HG03045 (cell line): ENCODE measurements at regions not wholly inside any gene's neighbourhood (a gene's known extent, or its start where the extent isn't known, plus 50 kb on each side); places are given as distances from the start of the nearest gene placed in this dataset.

Experiments
- ATAC-seq: cut with Tn5 transposase; IDR thresholded peaks from one replicate; pipeline ENCODE4 v1.9.1; 2021; ENCODE audit warnings: mild to moderate bottlenecking, moderate library complexity; ENCODE audit not compliant: unreplicated experiment

DNA sequence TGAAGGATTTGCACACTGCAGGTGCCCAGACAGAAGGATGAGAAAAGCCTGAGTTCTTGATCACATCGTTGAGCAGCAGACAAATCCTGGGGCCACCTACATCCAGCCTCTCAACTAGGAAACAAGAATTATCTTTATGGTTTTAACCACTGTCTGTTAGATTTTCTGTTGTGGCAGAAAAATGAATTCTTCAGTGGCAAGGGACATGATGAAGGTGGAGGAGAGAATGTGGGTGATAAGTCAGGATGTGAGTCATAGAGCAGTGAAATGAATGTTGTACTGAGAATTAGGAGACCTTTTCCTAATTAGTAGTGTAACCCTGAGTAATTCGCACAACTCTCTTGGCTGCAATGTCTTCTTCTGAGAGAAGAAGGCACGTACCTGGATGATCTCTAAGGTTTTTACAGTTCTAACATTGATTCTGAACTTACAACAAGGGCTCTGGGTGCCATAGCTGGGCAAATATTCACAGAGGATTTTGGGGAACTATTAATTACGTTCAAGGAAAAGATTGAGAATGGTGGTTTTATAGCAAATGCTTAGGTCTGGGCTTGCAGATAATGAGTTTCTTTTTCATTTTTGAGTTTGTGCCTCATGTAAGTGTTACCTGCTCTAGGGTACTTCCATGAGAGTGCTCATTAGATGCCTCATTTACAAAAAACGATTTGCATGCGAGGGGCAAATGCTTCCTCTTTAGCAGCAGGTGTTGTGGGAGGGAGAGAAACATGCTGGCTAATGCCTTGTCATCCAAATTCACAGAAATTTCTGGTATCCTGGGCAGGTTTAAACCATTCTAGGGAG is 111.0 kb upstream of the KL start:
- ATAC-seq = peak; percentile 73

DNA sequence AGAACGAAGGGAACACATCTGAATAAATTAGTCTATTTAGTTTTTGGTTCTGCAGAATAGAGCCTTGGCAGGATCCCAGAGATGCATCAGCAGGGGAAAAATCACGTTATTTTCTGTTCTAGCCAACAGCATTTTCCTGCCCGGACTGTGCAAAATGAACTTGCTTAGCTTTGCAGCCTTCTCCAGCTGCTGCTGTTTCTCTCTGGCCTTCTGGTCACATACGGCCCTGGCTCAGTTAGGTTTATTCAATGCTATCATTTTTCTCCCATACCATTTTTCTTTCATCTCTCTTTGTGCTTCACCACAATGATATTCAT is 110.4 kb upstream of the KL start:
- no peak for ATAC-seq

DNA sequence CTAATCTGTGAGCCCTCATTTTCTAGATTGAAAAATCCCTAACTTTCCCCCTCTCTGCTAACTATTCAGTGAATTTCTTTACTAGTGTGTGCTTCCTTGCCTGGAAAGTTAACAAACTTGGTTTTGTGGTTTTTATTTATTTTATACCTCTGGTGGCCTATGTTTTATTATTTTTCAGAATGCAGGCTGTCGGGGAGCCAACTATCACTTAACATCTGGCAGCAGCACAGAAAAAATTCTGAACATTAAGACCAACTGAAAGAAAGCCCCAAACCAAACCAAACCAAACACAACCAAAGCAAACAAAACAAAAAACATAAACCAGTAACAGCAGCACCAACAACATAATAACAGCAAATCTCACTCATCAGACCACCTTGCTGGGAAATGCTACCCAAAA is 109.0 kb upstream of the KL start:
- no peak for ATAC-seq

DNA sequence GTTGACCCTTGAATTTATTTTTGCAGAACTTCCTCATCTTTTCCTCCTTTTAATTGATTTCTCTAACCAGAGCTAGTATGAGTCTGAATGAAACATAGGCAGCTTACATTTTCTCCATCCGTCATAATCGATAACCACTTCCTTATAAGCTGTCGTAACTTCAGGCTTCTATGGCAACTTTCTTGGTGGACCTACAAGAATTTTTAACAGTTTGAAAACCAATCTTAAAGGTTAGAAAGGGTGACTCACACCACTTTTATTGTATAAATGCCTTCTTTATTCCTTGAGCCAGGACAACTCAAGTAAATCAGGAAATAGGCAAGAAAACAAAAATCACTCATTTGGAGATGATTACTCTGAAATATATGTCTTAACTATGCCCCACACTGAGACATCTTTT is 105.7 kb upstream of the KL start:
- ATAC-seq = no peak

DNA sequence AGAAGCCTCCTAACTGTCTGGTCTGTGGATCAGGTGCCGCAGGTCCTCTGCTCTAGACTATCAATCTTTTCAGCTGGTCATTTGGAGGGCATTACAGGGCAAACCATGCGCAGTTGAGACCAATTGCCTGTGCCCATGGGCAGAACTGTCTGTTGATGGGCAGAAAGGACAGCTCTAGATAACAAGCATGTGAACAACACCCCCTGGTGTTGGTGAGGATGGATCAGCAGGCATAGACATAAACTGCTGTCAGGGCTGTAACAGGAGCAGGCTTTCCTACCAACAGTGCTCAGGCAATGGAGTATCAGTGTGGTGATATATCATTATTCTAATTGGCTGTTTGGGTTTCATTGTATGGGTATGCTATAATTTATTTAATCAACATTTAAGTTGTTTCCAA is 104.7 kb upstream of the KL start:
- no peak for ATAC-seq

DNA sequence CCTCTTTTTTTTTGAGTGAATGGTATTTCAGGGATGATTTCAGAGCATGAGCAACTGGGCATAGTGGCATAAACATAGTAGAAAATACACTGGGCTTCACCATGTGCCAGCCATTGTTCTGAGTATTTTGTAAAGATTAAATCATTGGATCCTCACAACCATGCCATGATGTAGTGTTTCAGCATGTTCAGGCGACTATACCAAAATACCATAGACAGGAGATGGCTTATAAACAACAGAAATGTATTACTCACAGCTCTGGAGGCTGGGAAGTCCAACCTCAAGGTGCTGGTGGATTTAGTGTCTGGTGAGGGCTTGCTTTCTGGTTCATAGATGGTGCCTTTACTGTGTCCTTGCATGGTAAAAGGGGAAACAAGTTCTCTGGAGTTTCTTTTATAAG is 101.5 kb upstream of the KL start:
- no peak for ATAC-seq

DNA sequence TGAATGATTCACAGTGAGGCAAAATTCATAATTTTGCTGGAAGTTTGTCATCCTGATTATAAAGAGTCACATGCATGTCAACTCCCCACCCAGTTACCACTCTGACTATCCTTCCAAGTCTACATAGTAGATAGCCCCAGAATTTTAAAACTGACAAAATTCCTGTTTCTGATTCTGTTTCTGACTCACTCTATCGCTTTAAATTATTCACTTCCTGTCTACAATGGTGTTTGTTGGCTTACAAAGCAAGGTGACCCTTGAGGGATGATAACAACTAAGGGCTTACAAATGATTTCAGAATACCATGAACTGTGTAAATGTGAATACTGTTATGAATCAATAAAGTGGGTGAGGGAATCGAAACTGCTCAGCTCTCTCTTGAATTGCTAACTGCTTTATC is 98.7 kb upstream of the KL start:
- no peak for ATAC-seq

DNA sequence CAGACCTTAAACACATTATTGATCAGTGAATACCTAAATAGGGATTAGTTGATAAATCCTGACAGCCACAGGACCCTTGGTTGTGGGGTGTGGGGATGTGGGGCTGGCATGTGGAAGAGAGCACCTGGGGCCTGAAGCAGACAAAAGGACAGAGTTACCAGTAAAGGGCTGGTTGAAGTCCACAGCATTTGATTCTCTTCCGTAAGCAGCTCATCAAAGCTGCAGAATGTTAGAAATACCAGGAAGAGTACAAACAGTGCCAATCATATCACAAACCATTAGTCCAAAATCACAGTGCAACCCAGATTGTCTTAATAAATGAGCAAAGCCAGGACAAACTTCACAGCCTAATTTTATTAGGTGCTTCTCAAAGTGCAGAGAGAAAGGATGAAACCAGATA is 92.5 kb upstream of the KL start:
- ATAC-seq = no peak

DNA sequence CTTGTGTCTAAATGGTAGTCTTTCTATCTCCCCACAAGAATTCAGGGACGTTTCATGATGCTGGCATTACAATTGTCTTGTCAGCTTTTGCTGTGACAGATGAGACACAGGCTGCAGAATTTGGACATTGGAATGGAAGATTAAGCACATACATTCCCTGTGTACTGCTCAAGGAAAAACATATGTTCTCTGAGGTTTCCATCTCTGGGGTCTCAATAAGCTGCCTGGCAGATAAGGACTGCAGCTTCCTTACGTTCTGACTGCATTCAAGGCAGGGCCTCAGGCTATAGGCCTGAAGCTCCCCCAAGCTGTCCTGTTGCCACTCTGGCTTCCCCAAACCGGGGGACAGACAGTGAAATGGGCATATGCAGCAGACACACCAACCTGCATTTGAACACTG is 91.3 kb upstream of the KL start:
- ATAC-seq = no peak

DNA sequence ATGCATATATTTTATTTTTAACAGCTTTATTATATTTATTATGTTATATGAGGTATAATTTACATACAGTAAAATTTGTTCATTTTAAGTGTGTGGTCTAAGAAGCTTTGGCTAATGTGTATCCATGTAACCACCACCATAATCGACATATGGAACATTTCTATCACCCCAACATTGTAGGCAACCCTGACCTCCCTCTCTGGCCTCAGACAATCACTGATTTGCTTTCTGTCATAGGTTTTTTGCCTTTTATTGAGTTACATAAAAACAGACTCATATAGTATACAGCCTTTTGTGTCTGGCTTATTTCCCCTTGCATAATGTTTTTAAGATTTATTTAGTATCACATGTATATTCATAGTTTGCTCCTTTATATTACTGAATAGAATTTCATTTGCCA is 90.7 kb upstream of the KL start:
- no peak for ATAC-seq

DNA sequence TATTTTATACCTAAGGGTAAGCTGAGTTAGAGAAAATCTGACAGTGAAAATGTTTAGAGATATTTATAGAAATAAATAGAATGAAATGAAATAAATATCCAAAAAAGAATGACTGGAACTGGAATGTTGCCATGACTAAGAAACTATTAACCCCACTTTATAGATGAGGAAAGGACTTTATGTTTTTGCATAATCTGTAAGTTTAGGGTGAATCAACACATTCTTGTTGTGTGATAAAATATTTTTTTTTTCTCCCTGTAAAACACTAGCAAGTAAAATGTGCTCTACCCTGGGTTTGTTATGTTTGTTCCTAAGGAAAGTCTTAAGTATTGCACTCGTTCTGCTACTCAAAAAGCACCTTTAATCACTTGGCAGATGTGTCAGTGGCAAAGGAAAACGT is 83.8 kb upstream of the KL start:
- no peak for ATAC-seq

DNA sequence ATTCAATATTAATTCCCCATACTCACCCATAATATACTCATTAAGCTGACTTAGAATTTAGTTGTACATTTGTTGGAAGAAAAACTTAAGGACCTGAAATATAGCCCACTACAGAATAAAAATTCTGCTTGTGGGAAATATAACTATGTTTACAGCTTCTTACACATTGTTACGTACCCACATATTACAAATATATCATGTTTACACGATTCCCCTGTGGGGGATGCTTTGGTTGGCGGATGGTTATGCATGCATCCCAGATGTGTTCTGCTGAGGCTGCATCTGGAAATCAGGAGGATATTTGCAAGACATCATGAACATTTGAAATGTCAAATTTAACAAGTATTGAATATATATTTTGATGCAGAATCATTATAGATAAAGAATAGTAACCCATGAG is 79.5 kb upstream of the KL start:
- no peak for ATAC-seq

DNA sequence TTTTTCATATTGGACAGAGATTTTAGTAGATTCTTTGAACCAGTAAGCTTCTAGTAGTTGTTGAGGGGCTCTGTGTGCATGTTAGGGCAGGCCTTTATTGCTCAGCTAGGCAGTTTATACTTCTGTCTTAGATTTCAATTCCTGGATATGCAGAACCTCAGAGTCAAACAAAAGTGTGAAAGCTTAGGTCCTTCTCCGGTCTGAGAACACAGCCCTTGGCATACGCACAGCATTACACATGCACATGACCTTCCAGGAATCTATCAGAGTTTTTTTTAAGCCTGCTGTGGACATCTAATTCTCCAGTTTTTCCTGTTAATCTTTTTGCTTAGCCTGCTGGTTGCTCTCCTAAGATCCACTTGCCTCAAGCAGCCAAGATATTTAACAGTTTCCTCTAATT is 77.9 kb upstream of the KL start:
- no peak for ATAC-seq

DNA sequence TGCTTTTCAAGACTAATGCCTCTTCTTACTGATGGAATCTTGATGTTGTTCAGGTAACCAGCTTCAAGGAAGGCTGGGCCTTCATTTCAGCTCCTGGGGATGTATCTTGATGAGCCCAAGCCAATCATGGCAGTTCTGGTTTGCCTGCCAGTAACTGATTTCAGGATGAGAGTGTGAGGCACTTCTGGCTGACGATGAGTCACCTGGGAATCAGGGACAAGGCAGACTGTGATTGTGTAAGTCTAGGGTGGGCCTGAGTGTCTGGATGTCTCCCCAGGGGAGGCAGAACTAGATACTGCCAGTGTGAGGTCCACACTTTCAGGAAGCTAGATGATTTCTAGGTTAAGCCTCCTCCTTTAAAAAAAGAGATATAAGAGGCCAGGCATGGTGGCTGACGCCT is 77.3 kb upstream of the KL start:
- ATAC-seq = no peak

DNA sequence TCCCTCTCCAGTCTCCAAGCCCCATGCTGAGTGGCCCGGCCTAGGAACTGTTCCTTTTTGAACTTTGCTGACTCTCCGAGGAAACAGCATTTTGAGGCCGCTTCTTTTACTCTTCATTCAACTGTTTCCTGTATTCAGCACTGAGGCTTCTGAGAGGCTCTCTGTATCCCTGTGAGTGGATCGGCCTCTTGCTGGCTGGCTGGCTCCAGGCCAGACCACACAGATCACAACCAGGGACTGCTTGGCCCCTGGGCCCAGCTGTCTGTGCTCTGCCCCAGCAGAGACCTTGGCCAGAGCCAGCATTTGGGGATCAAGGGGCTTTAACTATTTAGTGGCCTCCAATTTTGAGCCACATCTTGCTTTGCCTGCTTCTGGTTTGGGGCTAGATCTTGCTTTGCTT is 75.6 kb upstream of the KL start:
- ATAC-seq = no peak

DNA sequence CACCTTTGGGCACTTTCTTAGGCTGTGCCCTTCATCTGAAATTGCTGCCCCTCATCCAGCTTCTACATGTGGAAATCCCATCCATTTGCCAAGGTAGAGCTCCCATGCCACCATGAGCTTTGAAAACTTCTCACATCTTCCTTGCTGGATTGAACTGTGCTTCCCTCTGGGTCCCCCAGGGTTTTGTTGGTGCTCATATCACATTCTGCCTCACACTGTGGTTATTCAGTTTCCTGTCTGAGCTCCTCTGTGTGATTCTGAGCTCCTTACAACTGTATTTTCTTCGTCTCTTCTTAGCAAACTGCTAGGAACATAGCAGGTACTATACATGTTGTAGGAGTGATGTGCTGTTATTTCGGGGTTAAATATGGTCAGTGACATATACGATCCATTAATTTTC is 74.9 kb upstream of the KL start:
- ATAC-seq = no peak

DNA sequence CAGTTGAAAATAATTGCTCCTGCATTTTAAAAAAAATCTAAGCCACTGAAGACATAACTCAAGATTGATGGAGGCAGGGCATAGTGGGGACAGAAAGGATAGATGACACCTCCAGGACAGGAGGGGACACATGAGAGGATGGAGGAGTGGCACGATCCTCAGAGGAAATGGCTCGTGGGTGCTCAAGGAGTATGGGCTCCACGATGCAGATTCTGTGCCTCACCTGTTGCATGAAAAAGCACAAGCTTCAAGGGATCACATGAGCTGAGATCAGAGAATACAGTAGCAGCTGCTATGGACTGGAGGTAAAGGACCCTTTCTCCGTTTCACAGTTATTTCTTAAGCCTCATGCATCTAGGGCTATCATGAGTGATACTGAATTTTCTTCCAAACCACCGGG is 69.7 kb upstream of the KL start:
- no peak for ATAC-seq

DNA sequence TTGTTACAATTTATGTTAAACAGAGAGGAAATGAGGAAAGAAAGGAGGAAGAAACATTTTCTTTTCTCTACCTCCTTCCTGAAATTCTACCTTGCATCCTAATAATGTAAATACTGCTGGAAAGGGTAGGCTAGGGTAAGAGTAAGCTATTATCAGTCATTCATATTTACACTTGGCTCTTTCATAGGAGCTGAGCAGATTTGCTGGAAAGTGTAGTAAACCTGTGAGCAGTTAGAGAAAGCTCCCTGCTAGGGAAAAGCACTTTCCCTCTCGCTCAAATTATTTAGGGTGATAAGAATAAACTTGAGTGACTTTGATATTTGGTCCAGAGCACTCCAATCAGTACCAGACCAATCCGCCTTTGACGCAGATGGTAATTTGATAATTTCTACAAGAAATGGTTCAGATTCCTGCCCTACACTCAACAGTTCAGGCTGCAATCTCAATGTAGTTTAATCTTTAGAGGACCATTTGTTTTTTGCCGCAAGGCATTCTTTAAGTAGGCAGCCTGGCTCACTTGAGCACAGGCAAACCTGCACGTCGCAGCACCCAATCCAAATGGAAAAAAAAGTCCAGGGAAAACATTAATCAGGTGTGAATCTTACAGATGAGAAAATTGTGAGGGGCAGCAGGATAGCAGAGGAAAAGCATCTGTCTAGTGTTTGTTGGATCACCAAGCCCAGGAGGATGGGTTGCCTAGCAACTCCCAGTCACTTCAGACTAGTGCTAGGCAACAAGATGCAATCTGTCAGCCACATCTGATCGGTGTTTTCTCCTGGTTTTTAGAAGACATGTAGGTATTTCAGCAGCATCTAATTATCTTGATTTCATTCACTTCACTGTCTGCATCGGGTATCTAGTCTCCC is 68.6 kb upstream of the KL start:
- no peak for ATAC-seq

DNA sequence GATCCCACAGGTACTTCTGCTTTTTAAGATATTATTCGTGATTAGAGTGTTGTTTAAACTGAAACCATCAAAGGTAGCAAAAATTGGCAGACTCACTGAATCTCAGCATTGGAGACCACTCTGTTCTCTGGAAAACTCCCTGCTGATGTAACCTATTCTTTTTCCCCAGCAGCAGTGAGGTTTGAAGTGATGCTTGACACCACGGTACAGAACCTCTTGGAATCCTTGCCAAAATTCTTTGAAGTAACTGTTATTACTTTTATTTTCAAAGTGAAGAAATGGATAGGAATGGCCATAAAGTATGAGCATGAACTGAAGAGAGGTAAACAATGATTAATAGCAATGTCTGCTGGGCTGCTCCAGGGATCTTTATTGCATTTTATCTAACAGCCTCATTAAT is 66.4 kb upstream of the KL start:
- no peak for ATAC-seq

DNA sequence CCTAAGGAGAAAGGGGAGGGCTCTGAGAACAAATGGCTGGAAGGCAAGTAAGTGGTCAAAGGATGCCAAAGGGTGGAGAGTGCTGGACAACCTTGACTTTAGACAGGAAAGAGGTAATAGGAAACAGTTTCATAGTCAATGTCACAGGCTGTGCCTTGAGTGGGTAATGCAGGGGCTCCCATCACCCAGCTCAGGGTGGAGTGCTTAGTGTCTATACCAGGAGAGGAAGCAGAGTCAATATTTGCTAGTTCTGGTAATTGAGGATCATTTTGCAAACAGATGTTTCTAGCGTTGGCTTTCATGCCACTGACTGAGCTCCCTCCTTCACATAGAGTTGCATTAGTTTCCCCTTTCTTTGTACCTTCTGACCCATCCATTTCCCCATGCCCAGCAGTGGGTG is 64.6 kb upstream of the KL start:
- no peak for ATAC-seq

DNA sequence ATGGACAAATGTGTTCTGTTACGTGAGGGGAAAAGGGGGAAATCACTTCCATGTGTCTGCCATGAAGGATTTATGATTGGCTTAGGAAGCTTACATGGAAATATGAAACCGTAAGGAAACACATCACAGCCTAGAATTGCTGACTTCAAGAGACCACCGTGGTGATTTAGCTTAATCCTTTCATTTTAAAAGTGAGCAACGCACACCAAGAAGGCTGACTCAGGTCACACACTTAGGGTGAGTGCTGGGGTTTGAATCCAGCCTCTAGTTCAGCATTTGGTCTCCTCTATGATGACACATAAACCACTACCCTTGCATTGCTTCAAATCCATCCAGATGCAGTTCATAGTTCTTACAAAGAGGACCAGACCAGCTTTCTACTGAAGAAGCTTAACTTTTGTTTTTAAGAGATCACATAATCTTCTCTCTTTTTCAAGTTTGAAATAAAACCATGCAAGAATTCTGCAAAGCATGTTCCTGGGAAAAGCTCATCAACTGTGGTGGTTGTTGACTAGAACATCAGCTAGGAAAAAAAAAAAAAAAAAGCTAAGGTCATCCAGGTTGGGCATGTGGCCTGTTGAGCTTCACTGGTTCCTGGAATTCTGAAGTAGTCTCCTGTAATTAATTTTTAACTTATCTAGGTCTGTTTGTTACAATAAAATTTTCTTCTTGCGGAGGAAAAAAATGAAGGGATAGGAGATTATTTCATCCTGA is 60.2 kb upstream of the KL start:
- ATAC-seq = no peak

DNA sequence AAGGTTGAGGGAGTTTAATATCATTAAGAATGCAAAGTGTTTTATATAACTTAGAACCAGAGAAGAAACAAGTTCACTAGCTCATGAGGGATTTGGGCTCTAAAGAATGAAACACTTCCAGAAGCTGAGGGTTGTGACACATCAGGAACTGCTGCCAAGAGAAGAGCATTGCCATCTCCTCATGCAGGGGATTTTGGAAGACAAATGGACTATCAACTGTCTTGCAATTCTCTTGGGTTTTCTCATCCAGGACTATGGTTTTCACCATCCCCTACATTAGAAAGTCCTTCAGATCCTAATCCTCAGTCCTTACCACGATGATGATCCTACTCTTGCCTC is 59.7 kb upstream of the KL start:
- no peak for ATAC-seq
